H9 (cell line): ENCODE measurements at regions not wholly inside any gene's neighbourhood (a gene's known extent, or its start where the extent isn't known, plus 50 kb on each side); places are given as distances from the start of the nearest gene placed in this dataset.

Source experiments
- DNase-seq: peaks from one replicate; pipeline ENCODE4 v3.0.0-alpha.2; 2017
- H2AFZ ChIP-seq: one replicate; pipeline ENCODE4 v1.6.1; 2013; ENCODE audit warnings: mild to moderate bottlenecking, low read length, control low read depth, moderate library complexity
- H2AK5ac ChIP-seq: 2 replicates; pipeline ENCODE4 v1.6.1; 2013; ENCODE audit warnings: low read length, control low read depth, mixed read lengths; ENCODE audit not compliant: insufficient read length
- H2BK120ac ChIP-seq: one replicate; pipeline ENCODE4 v1.6.1; 2013; ENCODE audit warnings: low read depth, mild to moderate bottlenecking, low read length, control low read depth, inconsistent platforms; ENCODE audit not compliant: poor library complexity, severe bottlenecking
- H2BK12ac ChIP-seq: 2 replicates; pipeline ENCODE4 v1.6.1; 2013; ENCODE audit warnings: low read length, control low read depth, mixed read lengths, low read depth; ENCODE audit not compliant: insufficient read length
- H2BK15ac ChIP-seq: 2 replicates; pipeline ENCODE4 v1.6.1; 2013; ENCODE audit warnings: low read depth, low read length, control low read depth
- H2BK20ac ChIP-seq: one replicate; pipeline ENCODE4 v1.6.1; 2013; ENCODE audit warnings: low read depth, mild to moderate bottlenecking, low read length, control low read depth, inconsistent platforms; ENCODE audit not compliant: poor library complexity, severe bottlenecking
- H2BK5ac ChIP-seq: 2 replicates; pipeline ENCODE4 v1.6.1; 2013; ENCODE audit warnings: low read length, control low read depth, mixed read lengths; ENCODE audit not compliant: insufficient read length
- H3K14ac ChIP-seq: 2 replicates; pipeline ENCODE4 v1.6.1; 2013; ENCODE audit warnings: low read length, control low read depth; ENCODE audit not compliant: insufficient read depth
- H3K18ac ChIP-seq: 2 replicates; pipeline ENCODE4 v1.6.1; 2013; ENCODE audit warnings: low read depth, mild to moderate bottlenecking, mixed read lengths, low read length, control low read depth; ENCODE audit not compliant: insufficient read length
- H3K23ac ChIP-seq: 2 replicates; pipeline ENCODE4 v1.6.1; 2013; ENCODE audit warnings: low read length, control low read depth, mixed read lengths, low read depth; ENCODE audit not compliant: insufficient read length
- H3K23me2 ChIP-seq: 2 replicates; pipeline ENCODE4 v1.6.1; 2013; ENCODE audit warnings: low read depth, mild to moderate bottlenecking, mixed read lengths, low read length, control low read depth; ENCODE audit not compliant: insufficient read length, poor library complexity, severe bottlenecking
- H3K27ac ChIP-seq: 2 replicates; pipeline ENCODE4 v1.5.1; 2013; ENCODE audit warnings: low read length, control low read depth, mixed read lengths, low read depth; ENCODE audit not compliant: insufficient read length
- H3K27me3 ChIP-seq: 2 replicates; pipeline ENCODE4 v1.6.1; 2013; ENCODE audit warnings: low read length, control low read depth, inconsistent platforms; ENCODE audit not compliant: insufficient read depth
- H3K4ac ChIP-seq: 2 replicates; pipeline ENCODE4 v1.6.1; 2013; ENCODE audit warnings: low read depth, mild to moderate bottlenecking, control low read depth, inconsistent platforms, low read length, moderate library complexity
- H3K4me1 ChIP-seq: 2 replicates; pipeline ENCODE4 v1.6.1; 2013; ENCODE audit warnings: low read length, control low read depth, inconsistent platforms; ENCODE audit not compliant: insufficient read depth
- H3K4me2 ChIP-seq: 2 replicates; pipeline ENCODE4 v1.6.1; 2013; ENCODE audit warnings: low read length, control low read depth, mixed read lengths; ENCODE audit not compliant: insufficient read length, insufficient read depth
- H3K56ac ChIP-seq: 2 replicates; pipeline ENCODE4 v1.6.1; 2013; ENCODE audit warnings: low read depth, mild to moderate bottlenecking, mixed read lengths, low read length, control low read depth; ENCODE audit not compliant: insufficient read length
- H3K79me1 ChIP-seq: 2 replicates; pipeline ENCODE4 v1.6.1; 2013; ENCODE audit warnings: low read depth, mild to moderate bottlenecking, moderate library complexity, low read length, control low read depth, inconsistent platforms; ENCODE audit not compliant: insufficient read depth, poor library complexity, severe bottlenecking
- H3K79me2 ChIP-seq: 2 replicates; pipeline ENCODE4 v1.6.1; 2013; ENCODE audit warnings: low read length, control low read depth, inconsistent platforms; ENCODE audit not compliant: insufficient read depth
- H3K9ac ChIP-seq: 2 replicates; pipeline ENCODE4 v1.6.1; 2013; ENCODE audit warnings: low read length, control low read depth, mixed read lengths; ENCODE audit not compliant: insufficient read length; ENCODE audit errors: extremely low read depth
- H3K9me3 ChIP-seq: one replicate; pipeline ENCODE4 v1.6.1; 2013; ENCODE audit warnings: low read depth, low read length, inconsistent platforms; ENCODE audit not compliant: control insufficient read depth
- H3T11ph ChIP-seq: one replicate; pipeline ENCODE4 v1.6.1; 2013; ENCODE audit warnings: mild to moderate bottlenecking, low read length, control low read depth, inconsistent platforms
- H4K20me1 ChIP-seq: one replicate; pipeline ENCODE4 v1.6.1; 2013; ENCODE audit not compliant: control insufficient read depth, insufficient read length, insufficient read depth
- H4K5ac ChIP-seq: 2 replicates; pipeline ENCODE4 v1.6.1; 2013; ENCODE audit warnings: low read depth, mild to moderate bottlenecking, mixed read lengths, low read length, control low read depth; ENCODE audit not compliant: insufficient read length
- H4K8ac ChIP-seq: replicated peaks from 2 replicates; pipeline ENCODE4 v1.6.1; 2013; ENCODE audit warnings: low read length, control low read depth, mixed read lengths, low read depth; ENCODE audit not compliant: insufficient read length
- H4K91ac ChIP-seq: 2 replicates; pipeline ENCODE4 v1.6.1; 2013; ENCODE audit warnings: low read depth, mild to moderate bottlenecking, moderate library complexity, mixed read lengths, low read length, control low read depth; ENCODE audit not compliant: insufficient read length
- H3K27ac Mint-ChIP-seq, 3 experiments: 2 replicates in 2 of 3; 3 replicates in 1 of 3; pipeline ENCODE4 v1.8.0; 2020 to 2021; ENCODE audit warnings: mixed read lengths in 3 of 3, mild to moderate bottlenecking in 1 of 3, moderate library complexity in 1 of 3
- H3K27me3 Mint-ChIP-seq: 2 replicates; pipeline ENCODE4 v1.8.0; 2021; ENCODE audit warnings: low read depth, mild to moderate bottlenecking, moderate library complexity, mixed read lengths
- H3K36me3 Mint-ChIP-seq, 3 experiments: 2 replicates in 2 of 3; 3 replicates in 1 of 3; pipeline ENCODE4 v1.8.0; 2020 to 2021; ENCODE audit warnings: low read depth in 3 of 3, mixed read lengths in 3 of 3; ENCODE audit not compliant: insufficient read depth in 1 of 3
- H3K4me1 Mint-ChIP-seq, 2 experiments: 2 replicates each; pipeline ENCODE4 v1.8.0; 2020; ENCODE audit warnings: mixed read lengths in 2 of 2
- H3K4me3 Mint-ChIP-seq, 2 experiments: 2 replicates in 1 of 2; 3 replicates in 1 of 2; pipeline ENCODE4 v1.8.0; 2020 to 2021; ENCODE audit warnings: mild to moderate bottlenecking in 2 of 2, mixed read lengths in 2 of 2, moderate library complexity in 1 of 2
- H3K9me3 Mint-ChIP-seq, 2 experiments: 2 replicates in 1 of 2; 3 replicates in 1 of 2; pipeline ENCODE4 v1.8.0; 2020; ENCODE audit warnings: mild to moderate bottlenecking in 2 of 2, mixed read lengths in 2 of 2, moderate library complexity in 1 of 2
- WGBS: extraction: QIAGEN DNeasy Blood & Tissue Kit; methylation state at CpG from one replicate; pipeline ENCODE4 v1.1.7; 2013; ENCODE audit warnings: missing lambda C conversion rate, low lambda C conversion rate, mixed read lengths; ENCODE audit not compliant: insufficient read length; ENCODE audit errors: extremely low coverage; 5-methylcytosine and 5-hydroxymethylcytosine counted together
- TF ChIP-seq, protein P1 (sequence below): fragments of 200-600 bp; sonication (generic); conservative IDR thresholded peaks from 3 replicates; pipeline ENCODE4 v1.8.0; 2021; ENCODE audit warnings: antibody characterized with exemption, mild to moderate bottlenecking

DNA sequence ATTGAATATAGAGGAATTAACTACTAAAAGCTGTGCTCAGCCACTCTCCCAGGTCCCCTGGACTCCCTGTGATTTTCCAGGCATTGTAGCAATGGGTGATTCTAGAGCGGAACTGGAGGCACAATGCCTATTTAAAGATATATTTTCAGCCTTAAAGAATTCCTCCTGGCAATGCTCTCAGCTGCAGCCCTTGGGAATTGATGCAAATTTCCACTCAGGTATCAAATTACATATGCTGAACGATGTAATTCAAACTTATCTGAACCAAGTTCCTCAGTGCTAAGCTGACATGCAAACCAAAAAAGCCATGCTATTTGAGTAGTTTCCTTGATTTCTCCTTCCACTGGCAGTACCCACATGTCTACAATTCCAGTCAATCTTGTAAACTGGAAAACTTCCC is 86.3 kb upstream of the GABRA3 start:
- no peak overlapping the region for H2BK20ac ChIP-seq
- H4K91ac ChIP-seq, result no peak overlapping the region
- H3K27me3 ChIP-seq, result no peaks in the 10 kb centered on the region
- H2BK12ac ChIP-seq, result no peak overlapping the region
- no peak overlapping the region for H3T11ph ChIP-seq
- no peak overlapping the region for H3K14ac ChIP-seq
- H3K56ac ChIP-seq, result no peak overlapping the region
- H3K27ac ChIP-seq, result no peak overlapping the region
- H3K9ac ChIP-seq, result no peak overlapping the region
- Mint-ChIP-seq H3K27me3 (peaks cover 4% of the 10 kb centered on the region; the same call in 1 of the 2 replicates), H3K4me1 (0 out of 4 replicates have a peak, but pooled peaks cover 0 to 4% of the 10 kb centered on the region in 2 experiments), H3K9me3 (peaks cover 64 to 67% of the 10 kb centered on the region in 2 experiments), H3K27ac (no peak overlapping the region), H3K4me3 (no peak overlapping the region), H3K36me3 (peaks cover 0 to 12% (median 0%) of the 10 kb centered on the region in 3 experiments; a peak in 4 of 7 replicates)
- H3K23ac ChIP-seq, result no peak overlapping the region
- H3K9me3 ChIP-seq, result peaks cover 39% of the 10 kb centered on the region
- WGBS, result no CpG with 5 or more reads among the region's 2 CpGs
- H2BK15ac ChIP-seq, result no peak overlapping the region
- no peaks in the 10 kb centered on the region for H4K20me1 ChIP-seq
- no peak overlapping the region for H4K5ac ChIP-seq
- no peak overlapping the region for H2AFZ ChIP-seq
- no peak overlapping the region for H3K4me2 ChIP-seq
- no peak overlapping the region for H2AK5ac ChIP-seq
- DNase-seq, result no peak
- H3K23me2 ChIP-seq, result no peaks in the 10 kb centered on the region
- H3K4me1 ChIP-seq, result no peaks in the 10 kb centered on the region
- H3K79me2 ChIP-seq, result no peaks in the 10 kb centered on the region
- H3K18ac ChIP-seq, result no peak overlapping the region
- H2BK120ac ChIP-seq, result no peak overlapping the region
- no peaks in the 10 kb centered on the region for H3K79me1 ChIP-seq
- H2BK5ac ChIP-seq, result no peak overlapping the region
- TF ChIP-seq, protein P1, sequence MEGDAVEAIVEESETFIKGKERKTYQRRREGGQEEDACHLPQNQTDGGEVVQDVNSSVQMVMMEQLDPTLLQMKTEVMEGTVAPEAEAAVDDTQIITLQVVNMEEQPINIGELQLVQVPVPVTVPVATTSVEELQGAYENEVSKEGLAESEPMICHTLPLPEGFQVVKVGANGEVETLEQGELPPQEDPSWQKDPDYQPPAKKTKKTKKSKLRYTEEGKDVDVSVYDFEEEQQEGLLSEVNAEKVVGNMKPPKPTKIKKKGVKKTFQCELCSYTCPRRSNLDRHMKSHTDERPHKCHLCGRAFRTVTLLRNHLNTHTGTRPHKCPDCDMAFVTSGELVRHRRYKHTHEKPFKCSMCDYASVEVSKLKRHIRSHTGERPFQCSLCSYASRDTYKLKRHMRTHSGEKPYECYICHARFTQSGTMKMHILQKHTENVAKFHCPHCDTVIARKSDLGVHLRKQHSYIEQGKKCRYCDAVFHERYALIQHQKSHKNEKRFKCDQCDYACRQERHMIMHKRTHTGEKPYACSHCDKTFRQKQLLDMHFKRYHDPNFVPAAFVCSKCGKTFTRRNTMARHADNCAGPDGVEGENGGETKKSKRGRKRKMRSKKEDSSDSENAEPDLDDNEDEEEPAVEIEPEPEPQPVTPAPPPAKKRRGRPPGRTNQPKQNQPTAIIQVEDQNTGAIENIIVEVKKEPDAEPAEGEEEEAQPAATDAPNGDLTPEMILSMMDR, result no peak
- no peak overlapping the region for H3K4ac ChIP-seq
- H4K8ac ChIP-seq, result no peak overlapping the region
